IMR-90 (cell line): ENCODE measurements at regions not wholly inside any gene's neighbourhood (a gene's known extent, or its start where the extent isn't known, plus 50 kb on each side); places are given as distances from the start of the nearest gene placed in this dataset.

Experiments used
- ATAC-seq: fragments of 200-7000 bp; cut with Tn5 transposase; 2 replicates; pipeline ENCODE4 v1.9.1; 2020; ENCODE audit warnings: low read depth, mild to moderate bottlenecking, moderate library complexity
- BruUV-seq: library from RNA; stranded (reverse); fragments of 400-500 nt; replicated peaks from 2 replicates; lab custom pipeline; 2021; lab: Mats Ljungman, UMichigan
- CTCF ChIA-PET: fragments of 300-600 bp; formaldehyde crosslinking; extraction: SDS; loops from one replicate; lab custom pipeline; 2021; ENCODE audit warnings: antibody characterized with exemption; lab: Yijun Ruan, JAX
- POLR2A ChIA-PET: fragments of 300-600 bp; sonication (Branson Sonifier 250); formaldehyde crosslinking; loops from one replicate; lab custom pipeline; 2022; ENCODE audit warnings: antibody characterized with exemption; ENCODE audit not compliant: unreplicated experiment; lab: Charles Lee
- DNase-seq: peaks from one replicate; pipeline ENCODE4 v3.0.0; 2013
- H2AFZ ChIP-seq: replicated peaks from 2 replicates; pipeline ENCODE3; 2013; ENCODE audit warnings: low read length, mild to moderate bottlenecking; ENCODE audit not compliant: poor library complexity
- H2AK5ac ChIP-seq: 2 replicates; pipeline ENCODE4 v1.6.1; 2013; ENCODE audit warnings: low read depth, low read length, inconsistent platforms
- H2AK9ac ChIP-seq: replicated peaks from 2 replicates; pipeline ENCODE3; 2013; ENCODE audit warnings: mild to moderate bottlenecking, low read depth, low read length, moderate library complexity; ENCODE audit not compliant: poor library complexity
- H2BK120ac ChIP-seq: 2 replicates; pipeline ENCODE4 v1.6.1; 2013; ENCODE audit warnings: low read depth, low read length, inconsistent platforms
- H2BK15ac ChIP-seq: 3 replicates; pipeline ENCODE4 v1.6.1; 2013; ENCODE audit warnings: low read depth, low read length, inconsistent platforms
- H2BK20ac ChIP-seq: 2 replicates; pipeline ENCODE4 v1.6.1; 2013; ENCODE audit warnings: low read depth, mild to moderate bottlenecking, inconsistent platforms, low read length, moderate library complexity
- H2BK5ac ChIP-seq: 2 replicates; pipeline ENCODE4 v1.6.1; 2013; ENCODE audit warnings: mild to moderate bottlenecking, low read depth, low read length, inconsistent platforms; ENCODE audit not compliant: poor library complexity, severe bottlenecking
- H3K14ac ChIP-seq: replicated peaks from 2 replicates; pipeline ENCODE4 v1.6.1; 2013; ENCODE audit warnings: low read depth, low read length, inconsistent platforms
- H3K18ac ChIP-seq: 2 replicates; pipeline ENCODE4 v1.6.1; 2013; ENCODE audit warnings: low read depth, low read length, control low read depth
- H3K23ac ChIP-seq: 2 replicates; pipeline ENCODE4 v1.6.1; 2013; ENCODE audit warnings: low read depth, low read length, inconsistent platforms
- H3K27ac ChIP-seq: 2 replicates; pipeline ENCODE4 v1.5.1; 2013; ENCODE audit warnings: mild to moderate bottlenecking, control low read depth, low read length; ENCODE audit not compliant: insufficient read depth
- H3K27me3 ChIP-seq: 2 replicates; pipeline ENCODE4 v1.6.1; 2013; ENCODE audit warnings: low read length; ENCODE audit not compliant: control insufficient read depth, insufficient read depth
- H3K36me3 ChIP-seq: 2 replicates; pipeline ENCODE4 v1.6.1; 2013; ENCODE audit warnings: low read length, mixed read lengths; ENCODE audit not compliant: control insufficient read depth, insufficient read depth
- H3K4ac ChIP-seq: 2 replicates; pipeline ENCODE4 v1.6.1; 2013; ENCODE audit warnings: low read depth, low read length, inconsistent platforms
- H3K4me1 ChIP-seq: 2 replicates; pipeline ENCODE4 v1.6.1; 2013; ENCODE audit warnings: low read length, mixed read lengths; ENCODE audit not compliant: control insufficient read depth, insufficient read depth
- H3K4me2 ChIP-seq: 2 replicates; pipeline ENCODE4 v1.6.1; 2013; ENCODE audit warnings: low read depth, mild to moderate bottlenecking, control low read depth, low read length, moderate library complexity
- H3K4me3 ChIP-seq: 2 replicates; pipeline ENCODE4 v1.5.1; 2013; ENCODE audit warnings: low read depth, mild to moderate bottlenecking, control low read depth, low read length, moderate library complexity; ENCODE audit not compliant: insufficient read depth
- H3K56ac ChIP-seq: 2 replicates; pipeline ENCODE4 v1.6.1; 2013; ENCODE audit warnings: low read length, inconsistent platforms; ENCODE audit not compliant: insufficient read depth; ENCODE audit errors: extremely low read depth
- H3K79me1 ChIP-seq, 2 experiments: 2 replicates each; pipeline ENCODE4 v1.6.1; 2013; ENCODE audit warnings: low read length in 2 of 2, inconsistent platforms in 1 of 2, low read depth in 1 of 2
- H3K9ac ChIP-seq: 2 replicates; pipeline ENCODE4 v1.6.1; 2013; ENCODE audit warnings: low read depth, low read length, control low read depth
- H3K9me1 ChIP-seq: 2 replicates; pipeline ENCODE4 v1.6.1; 2013; ENCODE audit warnings: low read length, inconsistent platforms; ENCODE audit not compliant: insufficient read depth
- H3K9me3 ChIP-seq: 2 replicates; pipeline ENCODE4 v1.6.1; 2013; ENCODE audit warnings: low read length; ENCODE audit not compliant: control insufficient read depth, insufficient read depth
- H4K20me1 ChIP-seq: 2 replicates; pipeline ENCODE4 v1.6.1; 2013; ENCODE audit warnings: low read length, inconsistent platforms; ENCODE audit not compliant: insufficient read depth
- H4K5ac ChIP-seq: 2 replicates; pipeline ENCODE4 v1.6.1; 2013; ENCODE audit warnings: mild to moderate bottlenecking, low read depth, low read length, control low read depth
- H4K8ac ChIP-seq, 2 experiments: 2 replicates each; pipeline ENCODE4 v1.6.1; 2013; ENCODE audit warnings: low read depth in 2 of 2, low read length in 2 of 2, control low read depth in 1 of 2, inconsistent platforms in 1 of 2
- H4K91ac ChIP-seq: 2 replicates; pipeline ENCODE4 v1.6.1; 2013; ENCODE audit warnings: low read depth, low read length, inconsistent platforms; ENCODE audit not compliant: insufficient read depth
- MAFK ChIP-seq: IDR thresholded peaks from 2 replicates; pipeline ENCODE4 v1.6.1; 2012; ENCODE audit warnings: low read depth, low read length, improper control_type of control experiment
- NFE2L2 ChIP-seq: fragments of 150-350 bp; IDR thresholded peaks from 2 replicates; pipeline ENCODE4 v1.6.1; 2016; ENCODE audit warnings: low read depth, mild to moderate bottlenecking, low read length
- RAD21 ChIP-seq: IDR thresholded peaks from 2 replicates; pipeline ENCODE4 v1.6.1; 2012; ENCODE audit warnings: low read length, improper control_type of control experiment
- SMC3 ChIP-seq: fragments of 150-350 bp; IDR thresholded peaks from 2 replicates; pipeline ENCODE4 v1.6.1; 2016; ENCODE audit warnings: low read depth, mild to moderate bottlenecking, antibody characterized with exemption, low read length, moderate library complexity
- WGBS, 2 experiments: methylation state at CpG; one replicate each; pipeline versions ENCODE4 v1.1.5 to v1.1.7; 2013; ENCODE audit warnings: missing lambda C conversion rate in 2 of 2; ENCODE audit not compliant: insufficient read length in 1 of 2; ENCODE audit errors: extremely low coverage in 2 of 2; 5-methylcytosine and 5-hydroxymethylcytosine counted together
- dilution Hi-C: fragments of 300-500 bp; cut with HindIII; formaldehyde crosslinking; loops from one replicate; pipeline ENCODE4 v1.14.3; 2018; ENCODE audit warnings: low sequenced_read_pairs; ENCODE audit not compliant: unreplicated experiment
- in situ Hi-C: fragments of 300-500 bp; cut with MboI; formaldehyde crosslinking; loops from 3 replicates; pipeline ENCODE4 v1.14.3; 2019; ENCODE audit warnings: low sequenced_read_pairs, inconsistent platforms, mixed read lengths
- intact Hi-C: fragments of 100-400 bp; cut with micrococcal nuclease; formaldehyde crosslinking; loops from 2 replicates; pipeline ENCODE4 v1.10.0; 2022

DNA sequence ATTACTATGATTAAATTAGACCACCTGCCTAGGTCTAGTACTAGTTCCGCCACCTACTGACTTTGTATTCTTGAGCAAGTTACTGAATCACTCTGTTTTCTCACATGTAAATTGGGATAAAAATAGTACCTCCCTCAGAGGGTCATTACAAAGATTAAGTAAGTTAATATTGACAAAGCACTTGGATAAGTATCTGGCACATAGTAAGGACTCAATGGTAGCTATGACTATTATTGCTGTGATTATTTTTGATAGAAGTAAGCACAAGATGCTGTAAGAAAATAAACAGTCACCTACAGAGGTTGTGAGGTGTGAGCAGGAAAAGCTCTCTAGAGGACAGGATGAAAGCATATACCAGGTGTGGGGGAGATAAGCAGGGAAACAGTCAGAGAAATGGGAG is 173.1 kb upstream of the PAPPA start:
- H2AK5ac ChIP-seq: peak overlapping the region; percentile 10; the same call in 1 of the 2 replicates
- no peaks in the 10 kb centered on the region for H3K27me3 ChIP-seq
- no peak overlapping the region for H2AFZ ChIP-seq
- DNase-seq: no peak
- BruUV-seq: no TSS peak
- TF ChIP-seq NFE2L2 (no peak), SMC3 (no peak), RAD21 (no peak), MAFK (no peak)
- H4K20me1 ChIP-seq: no peaks in the 10 kb centered on the region
- dilution Hi-C loops (no loop called here), in situ Hi-C loops (no loop called here), intact Hi-C loops (no loop called here)
- H3K9ac ChIP-seq: no peak overlapping the region
- peak overlapping the region; percentile 64; the same call in 1 of the 2 replicates for H4K5ac ChIP-seq
- no peak overlapping the region for H3K4me2 ChIP-seq
- H3K27ac ChIP-seq: no peak overlapping the region
- H3K14ac ChIP-seq: peak overlapping the region; percentile 62
- H3K23ac ChIP-seq: peak overlapping the region; percentile 46; the same call in 1 of the 2 replicates
- H3K9me1 ChIP-seq: no peaks in the 10 kb centered on the region
- H2BK5ac ChIP-seq: no peak overlapping the region
- H3K4me3 ChIP-seq: no peak overlapping the region
- ATAC-seq: no peak
- 0 out of 2 replicates have a peak, but pooled peaks cover 2% of the 10 kb centered on the region for H3K9me3 ChIP-seq
- H4K91ac ChIP-seq: peak overlapping the region; percentile 7; the same call in 1 of the 2 replicates
- no peak overlapping the region for H4K8ac ChIP-seq
- peak overlapping the region; percentile 52; the same call in 1 of the 2 replicates for H3K4ac ChIP-seq
- H2AK9ac ChIP-seq: no peak overlapping the region
- H2BK20ac ChIP-seq: 0 out of 2 replicates have a peak overlapping the region, but pooled peaks have one; percentile 20
- H2BK120ac ChIP-seq: peak overlapping the region; percentile 49; the same call in 1 of the 2 replicates
- POLR2A ChIA-PET: no interaction called here
- peak overlapping the region; percentile 83 for H3K18ac ChIP-seq
- H3K36me3 ChIP-seq: no peaks in the 10 kb centered on the region; the same call in 1 of the 2 replicates
- H3K79me1 ChIP-seq: no peaks in the 10 kb centered on the region
- H3K4me1 ChIP-seq: peaks cover 2% of the 10 kb centered on the region; the same call in 1 of the 2 replicates
- WGBS, 2 experiments: no CpG with 5 or more reads among the region's 1 CpG
- CTCF ChIA-PET: no interaction called here
- peak overlapping the region; percentile 39; the same call in 1 of the 3 replicates for H2BK15ac ChIP-seq
- H3K56ac ChIP-seq: no peak overlapping the region
